H1 (cell line): ENCODE measurements at regions not wholly inside any gene's neighbourhood (a gene's known extent, or its start where the extent isn't known, plus 50 kb on each side); places are given as distances from the start of the nearest gene placed in this dataset.

ENCODE experiments used
- EZH2 ChIP-seq: fragments of 200-600 bp; sonication (generic); IDR thresholded peaks from 2 replicates; pipeline ENCODE4 v1.7.1; 2012; ENCODE audit warnings: low read depth, mild to moderate bottlenecking, moderate library complexity, low read length, inconsistent platforms; ENCODE audit not compliant: severe bottlenecking
- HDAC2 ChIP-seq, 2 experiments: fragments of 300-600 bp in 1 of 2; sonication (generic) in 1 of 2; IDR thresholded peaks; 2 replicates each; pipeline ENCODE4 v1.6.1; 2011 to 2012; ENCODE audit warnings: low read depth in 2 of 2, low read length in 2 of 2, mild to moderate bottlenecking in 2 of 2, moderate library complexity in 2 of 2, borderline replicate concordance in 1 of 2, inconsistent platforms in 1 of 2
- JUN ChIP-seq: IDR thresholded peaks from 2 replicates; pipeline ENCODE4 v1.6.1; 2011; ENCODE audit warnings: low read depth, mild to moderate bottlenecking, improper control_type of control experiment, low read length
- POLR2A ChIP-seq, 2 experiments: IDR thresholded peaks; 1 replicate in 1 of 2; 2 replicates in 1 of 2; pipeline ENCODE4 v1.6.1; 2011; ENCODE audit warnings: low read depth in 2 of 2, low read length in 2 of 2, mild to moderate bottlenecking in 2 of 2; ENCODE audit errors: control extremely low read depth in 1 of 2
- POU5F1 ChIP-seq: IDR thresholded peaks from 2 replicates; pipeline ENCODE4 v1.6.1; 2011; ENCODE audit warnings: low read depth, mild to moderate bottlenecking, low read length, moderate library complexity
- RAD21 ChIP-seq, 2 experiments: IDR thresholded peaks in 1 of 2; conservative IDR thresholded peaks in 1 of 2; 2 replicates each; pipeline ENCODE4 v1.6.1; 2011; ENCODE audit warnings: low read depth in 2 of 2, low read length in 2 of 2, improper control_type of control experiment in 1 of 2, inconsistent platforms in 1 of 2, mild to moderate bottlenecking in 1 of 2, moderate library complexity in 1 of 2
- SUZ12 ChIP-seq: fragments of 200-600 bp; sonication (generic); IDR thresholded peaks from 2 replicates; pipeline ENCODE4 v1.6.1; 2012; ENCODE audit warnings: mild to moderate bottlenecking, inconsistent platforms, low read length, moderate library complexity, mixed read lengths
- TF ChIP-seq, protein P1 (sequence below): IDR thresholded peaks from 2 replicates; pipeline ENCODE4 v1.6.1; 2011; ENCODE audit warnings: low read depth, mild to moderate bottlenecking, low read length; ENCODE audit not compliant: insufficient read depth
- TF ChIP-seq, protein P2 (sequence below), 3 experiments: IDR thresholded peaks; 1 replicate in 2 of 3; 2 replicates in 1 of 3; pipeline versions ENCODE4 v1.5.1 to v1.6.1; 2011; ENCODE audit warnings: low read length in 3 of 3, mild to moderate bottlenecking in 3 of 3, inconsistent platforms in 2 of 3, low read depth in 1 of 3, moderate library complexity in 1 of 3; ENCODE audit not compliant: insufficient read depth in 1 of 3; ENCODE audit errors: control extremely low read depth in 1 of 3

DNA sequence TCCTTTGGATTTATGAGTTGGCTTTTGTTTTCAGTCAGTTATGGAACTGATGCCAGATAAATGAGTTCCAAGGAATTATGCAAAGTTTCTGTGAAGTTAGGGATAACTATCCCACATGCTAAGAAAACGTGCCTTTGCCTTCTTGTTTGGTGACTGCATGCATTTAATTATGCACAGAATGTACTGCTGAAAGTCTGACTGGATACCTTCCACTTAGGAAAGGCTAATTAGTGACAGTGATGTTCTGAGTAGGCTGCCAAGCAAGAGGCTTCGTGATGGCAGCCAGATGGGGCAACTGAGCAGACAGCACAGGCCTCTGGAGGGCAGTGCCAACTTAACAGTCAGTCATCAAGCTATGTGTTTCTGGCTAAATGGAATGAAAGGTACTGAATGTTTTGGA lies 289.9 kb downstream of the CD109 start:
- TF ChIP-seq HDAC2 (IDR thresholded peaks at IDR 0.05; ENCODE audit: borderline replicate concordance in 1 of 2, low read depth in 2 of 2, low read length in 2 of 2) (no peak), POU5F1 (no peak), RAD21 (IDR thresholded peaks at IDR 0.05 in 1 of 2, conservative IDR thresholded peaks at IDR 0.05 in 1 of 2; ENCODE audit: low read depth in 2 of 2, low read length in 2 of 2) (peak; percentile 60 to 68), POLR2A (IDR thresholded peaks at IDR 0.05; ENCODE audit: control extremely low read depth in 1 of 2, low read depth in 2 of 2, low read length in 2 of 2) (no peak), EZH2 (no peak), JUN (no peak), SUZ12 (no peak)
- TF ChIP-seq, protein P1, sequence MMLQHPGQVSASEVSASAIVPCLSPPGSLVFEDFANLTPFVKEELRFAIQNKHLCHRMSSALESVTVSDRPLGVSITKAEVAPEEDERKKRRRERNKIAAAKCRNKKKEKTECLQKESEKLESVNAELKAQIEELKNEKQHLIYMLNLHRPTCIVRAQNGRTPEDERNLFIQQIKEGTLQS: no peak
- TF ChIP-seq, protein P2, sequence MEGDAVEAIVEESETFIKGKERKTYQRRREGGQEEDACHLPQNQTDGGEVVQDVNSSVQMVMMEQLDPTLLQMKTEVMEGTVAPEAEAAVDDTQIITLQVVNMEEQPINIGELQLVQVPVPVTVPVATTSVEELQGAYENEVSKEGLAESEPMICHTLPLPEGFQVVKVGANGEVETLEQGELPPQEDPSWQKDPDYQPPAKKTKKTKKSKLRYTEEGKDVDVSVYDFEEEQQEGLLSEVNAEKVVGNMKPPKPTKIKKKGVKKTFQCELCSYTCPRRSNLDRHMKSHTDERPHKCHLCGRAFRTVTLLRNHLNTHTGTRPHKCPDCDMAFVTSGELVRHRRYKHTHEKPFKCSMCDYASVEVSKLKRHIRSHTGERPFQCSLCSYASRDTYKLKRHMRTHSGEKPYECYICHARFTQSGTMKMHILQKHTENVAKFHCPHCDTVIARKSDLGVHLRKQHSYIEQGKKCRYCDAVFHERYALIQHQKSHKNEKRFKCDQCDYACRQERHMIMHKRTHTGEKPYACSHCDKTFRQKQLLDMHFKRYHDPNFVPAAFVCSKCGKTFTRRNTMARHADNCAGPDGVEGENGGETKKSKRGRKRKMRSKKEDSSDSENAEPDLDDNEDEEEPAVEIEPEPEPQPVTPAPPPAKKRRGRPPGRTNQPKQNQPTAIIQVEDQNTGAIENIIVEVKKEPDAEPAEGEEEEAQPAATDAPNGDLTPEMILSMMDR (IDR thresholded peaks at IDR 0.05; ENCODE audit: control extremely low read depth in 1 of 3, insufficient read depth in 1 of 3, low read depth in 1 of 3, low read length in 3 of 3): peak; percentile 59 to 80 (median 60)
